ENCODE measurements at regions not wholly inside any gene's neighbourhood (a gene's known extent, or its start where the extent isn't known, plus 50 kb on each side); places are given as distances from the start of the nearest gene placed in this dataset.

DNA sequence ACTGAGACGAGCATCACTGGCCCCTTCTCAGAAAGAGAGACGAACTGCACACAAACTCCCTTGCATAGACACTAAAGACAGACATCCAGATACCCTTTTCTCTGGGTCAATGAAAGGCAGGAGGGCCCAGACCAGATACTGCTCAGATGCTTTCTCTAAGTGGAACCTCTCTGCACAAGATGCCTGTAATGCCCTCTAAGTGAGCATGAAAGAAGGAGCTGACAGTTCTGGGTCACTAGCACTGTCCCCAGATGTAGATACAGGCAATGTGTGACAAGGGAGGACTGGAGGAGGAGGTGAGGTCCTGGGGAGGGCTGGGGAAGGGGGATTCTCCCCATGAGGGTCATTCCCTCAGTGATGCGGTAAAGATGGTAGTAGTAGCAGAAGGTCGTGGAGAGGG is 501.0 kb upstream of the CDH11 start:
- TF ChIP-seq, protein P1, sequence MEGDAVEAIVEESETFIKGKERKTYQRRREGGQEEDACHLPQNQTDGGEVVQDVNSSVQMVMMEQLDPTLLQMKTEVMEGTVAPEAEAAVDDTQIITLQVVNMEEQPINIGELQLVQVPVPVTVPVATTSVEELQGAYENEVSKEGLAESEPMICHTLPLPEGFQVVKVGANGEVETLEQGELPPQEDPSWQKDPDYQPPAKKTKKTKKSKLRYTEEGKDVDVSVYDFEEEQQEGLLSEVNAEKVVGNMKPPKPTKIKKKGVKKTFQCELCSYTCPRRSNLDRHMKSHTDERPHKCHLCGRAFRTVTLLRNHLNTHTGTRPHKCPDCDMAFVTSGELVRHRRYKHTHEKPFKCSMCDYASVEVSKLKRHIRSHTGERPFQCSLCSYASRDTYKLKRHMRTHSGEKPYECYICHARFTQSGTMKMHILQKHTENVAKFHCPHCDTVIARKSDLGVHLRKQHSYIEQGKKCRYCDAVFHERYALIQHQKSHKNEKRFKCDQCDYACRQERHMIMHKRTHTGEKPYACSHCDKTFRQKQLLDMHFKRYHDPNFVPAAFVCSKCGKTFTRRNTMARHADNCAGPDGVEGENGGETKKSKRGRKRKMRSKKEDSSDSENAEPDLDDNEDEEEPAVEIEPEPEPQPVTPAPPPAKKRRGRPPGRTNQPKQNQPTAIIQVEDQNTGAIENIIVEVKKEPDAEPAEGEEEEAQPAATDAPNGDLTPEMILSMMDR (conservative IDR thresholded peaks at IDR 0.05; ENCODE audit: low read length) = no peak
- no peak for TF ChIP-seq EZH2phosphoT487 (IDR thresholded peaks at IDR 0.05; ENCODE audit: borderline replicate concordance, low read depth, low read length)
